Mammary epithelial cell (primary cell): ENCODE measurements at regions not wholly inside any gene's neighbourhood (a gene's known extent, or its start where the extent isn't known, plus 50 kb on each side); places are given as distances from the start of the nearest gene placed in this dataset.

Source experiments
- EZH2 ChIP-seq: IDR thresholded peaks from 2 replicates; pipeline ENCODE4 v1.6.1; 2012; ENCODE audit warnings: low read length, inconsistent platforms, borderline replicate concordance
- TF ChIP-seq, protein P1 (sequence below), 2 donors: IDR thresholded peaks in 1 of 2; conservative IDR thresholded peaks in 1 of 2; 2 replicates each; pipeline ENCODE4 v1.5.1; 2011 to 2012; ENCODE audit warnings: inconsistent platforms in 2 of 2, low read length in 2 of 2, mild to moderate bottlenecking in 2 of 2, control low read depth in 1 of 2, low read depth in 1 of 2; ENCODE audit not compliant: insufficient read depth in 1 of 2; ENCODE audit errors: extremely low read depth in 1 of 2

DNA sequence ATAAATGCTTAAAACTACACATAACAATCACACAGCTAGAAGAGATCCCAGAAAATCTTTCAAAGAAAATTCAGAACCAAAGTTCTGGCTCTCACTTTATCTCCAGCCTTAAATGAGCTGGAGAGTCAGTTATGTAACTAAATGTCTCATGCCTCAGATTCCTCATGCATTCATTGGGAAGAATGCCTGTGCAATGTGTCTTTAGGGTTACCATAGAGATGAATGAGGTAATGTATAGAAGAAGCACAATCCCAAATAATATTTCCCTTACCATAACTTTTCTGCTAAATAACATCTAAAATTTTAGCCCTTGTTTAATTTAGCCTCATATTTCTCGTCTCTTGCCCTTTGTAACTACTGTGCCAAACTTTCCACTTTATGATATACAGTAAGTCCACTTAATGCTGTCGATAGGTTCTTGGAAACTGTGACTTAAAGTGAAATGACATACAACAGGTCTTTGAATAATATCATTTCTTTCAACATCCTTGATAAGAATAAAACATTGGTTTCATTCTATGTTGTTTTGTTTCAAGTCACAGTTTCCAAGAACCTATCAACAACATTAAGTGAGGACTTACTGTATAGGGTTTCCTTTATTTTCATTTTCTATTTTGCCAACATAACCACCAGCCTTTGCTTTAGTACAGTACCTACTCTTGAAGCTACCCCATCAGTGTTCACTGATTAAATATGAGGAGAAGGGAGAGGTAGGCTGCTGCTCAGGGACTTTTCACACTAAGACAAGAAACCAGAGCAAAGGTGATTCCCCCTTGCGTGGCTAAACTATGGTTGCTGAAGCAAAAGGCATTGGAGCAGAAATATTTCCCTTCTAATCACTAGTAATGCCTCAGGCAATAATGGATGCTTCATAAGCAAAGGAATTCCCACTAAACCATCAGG, 295.7 kb upstream of the PTGER4 start:
- TF ChIP-seq, protein P1, sequence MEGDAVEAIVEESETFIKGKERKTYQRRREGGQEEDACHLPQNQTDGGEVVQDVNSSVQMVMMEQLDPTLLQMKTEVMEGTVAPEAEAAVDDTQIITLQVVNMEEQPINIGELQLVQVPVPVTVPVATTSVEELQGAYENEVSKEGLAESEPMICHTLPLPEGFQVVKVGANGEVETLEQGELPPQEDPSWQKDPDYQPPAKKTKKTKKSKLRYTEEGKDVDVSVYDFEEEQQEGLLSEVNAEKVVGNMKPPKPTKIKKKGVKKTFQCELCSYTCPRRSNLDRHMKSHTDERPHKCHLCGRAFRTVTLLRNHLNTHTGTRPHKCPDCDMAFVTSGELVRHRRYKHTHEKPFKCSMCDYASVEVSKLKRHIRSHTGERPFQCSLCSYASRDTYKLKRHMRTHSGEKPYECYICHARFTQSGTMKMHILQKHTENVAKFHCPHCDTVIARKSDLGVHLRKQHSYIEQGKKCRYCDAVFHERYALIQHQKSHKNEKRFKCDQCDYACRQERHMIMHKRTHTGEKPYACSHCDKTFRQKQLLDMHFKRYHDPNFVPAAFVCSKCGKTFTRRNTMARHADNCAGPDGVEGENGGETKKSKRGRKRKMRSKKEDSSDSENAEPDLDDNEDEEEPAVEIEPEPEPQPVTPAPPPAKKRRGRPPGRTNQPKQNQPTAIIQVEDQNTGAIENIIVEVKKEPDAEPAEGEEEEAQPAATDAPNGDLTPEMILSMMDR (conservative IDR thresholded peaks at IDR 0.05 in 1 of 2, IDR thresholded peaks at IDR 0.05 in 1 of 2; ENCODE audit: extremely low read depth in 1 of 2, insufficient read depth in 1 of 2, low read depth in 1 of 2, low read length in 2 of 2): no peak
- TF ChIP-seq EZH2: no peak
